Suppressor macrophage treated with lipopolysaccharide for 1 hour (primary cell): ENCODE measurements at regions not wholly inside any gene's neighbourhood (a gene's known extent, or its start where the extent isn't known, plus 50 kb on each side); places are given as distances from the start of the nearest gene placed in this dataset.

Experiments used
- DNase-seq, 3 donors: peaks; one replicate each; pipeline ENCODE4 v3.0.0-alpha.2; 2020 to 2022

DNA sequence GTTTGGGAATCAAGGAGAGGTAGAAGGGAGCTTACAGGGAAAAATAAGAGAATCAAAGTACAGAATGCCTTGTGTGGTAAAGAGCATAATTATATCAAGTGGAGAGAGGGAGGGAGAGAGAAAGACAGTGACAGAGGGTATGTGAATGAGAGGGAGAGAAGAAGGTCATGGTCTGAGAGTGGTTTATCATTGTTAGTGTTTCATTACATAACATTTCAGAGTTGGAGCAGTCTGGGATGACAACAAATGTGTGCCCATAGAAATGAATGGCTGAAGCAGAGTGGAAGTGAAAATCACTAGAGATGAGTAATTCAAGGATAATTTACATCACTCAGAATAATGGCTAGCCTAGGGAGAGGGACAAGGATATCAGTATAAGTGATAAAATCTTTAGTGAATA lies 799.2 kb downstream of the TLE1 start:
- no peak for DNase-seq

- no peak for DNase-seq
Measured at GRCh38 chr9:80885894-80886293, 803.5 kb downstream of the TLE1 start.

DNA sequence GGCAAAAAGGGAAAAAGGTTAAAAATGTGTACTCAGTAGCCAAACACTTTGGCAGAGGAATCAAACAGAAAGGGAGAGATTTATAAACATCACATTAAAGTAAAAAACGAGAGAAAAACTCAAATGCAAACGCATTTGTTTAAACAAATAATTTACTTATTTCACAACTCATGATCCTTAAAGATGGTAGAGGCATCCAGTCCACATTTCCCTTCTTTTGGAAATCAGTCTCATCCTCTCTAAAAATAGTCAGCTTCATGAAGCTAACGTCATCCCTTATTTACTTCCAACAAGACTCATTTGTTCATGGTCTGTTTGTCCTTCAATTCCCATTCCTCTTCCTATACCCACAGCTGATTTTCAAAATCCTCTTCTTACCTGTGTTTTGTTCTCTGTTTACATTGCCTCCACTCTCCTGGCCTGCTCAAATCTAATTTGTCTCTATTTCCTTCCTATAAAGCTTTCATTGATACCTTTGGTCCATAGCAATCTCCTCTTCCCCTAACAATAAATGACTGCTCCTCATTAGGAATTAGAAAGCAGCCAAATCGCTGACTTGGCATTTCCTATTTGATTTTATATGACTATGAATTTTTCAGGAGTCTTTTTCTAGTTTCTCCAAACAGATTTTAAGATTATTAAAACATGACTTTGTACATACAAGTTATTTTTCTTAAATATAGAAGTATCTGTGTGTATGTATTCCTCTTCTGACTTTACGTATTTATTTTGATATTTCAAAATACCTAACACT lies 805.3 kb downstream of the TLE1 start:
- DNase-seq, result no peak

- no peak for DNase-seq
Measured at GRCh38 chr9:80883426-80883825, 805.9 kb downstream of the TLE1 start.

GRCh38 chr9:80881940-80882339 lies 807.4 kb downstream of the TLE1 start:
- DNase-seq, result no peak

GRCh38 chr9:80881320-80881719 lies 808.0 kb downstream of the TLE1 start:
- DNase-seq, result no peak

- DNase-seq, result no peak
Measured at GRCh38 chr9:80878556-80878955, 810.8 kb downstream of the TLE1 start.

GRCh38 chr9:80875947-80876346 lies 813.4 kb downstream of the TLE1 start:
- no peak for DNase-seq

DNA sequence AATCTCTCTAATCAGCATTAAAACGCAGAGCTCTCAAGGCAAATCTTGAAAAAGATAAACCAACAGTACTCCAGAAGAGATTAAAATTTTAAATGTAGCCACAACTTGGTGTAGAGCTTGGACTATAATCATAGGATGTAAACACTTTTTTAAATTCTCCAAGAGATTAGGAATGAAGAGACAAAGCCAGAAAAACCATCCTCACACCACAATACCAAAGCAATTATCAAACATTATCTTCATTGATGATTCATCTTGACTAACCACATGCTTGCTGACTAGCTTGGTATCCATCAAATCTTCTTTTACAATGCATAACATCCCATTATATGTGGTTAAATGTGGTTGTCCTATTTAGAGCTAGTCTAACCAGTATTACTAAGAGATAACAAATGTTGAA lies 815.1 kb downstream of the TLE1 start:
- no peak for DNase-seq

- no peak for DNase-seq
Measured at GRCh38 chr9:80873861-80874260, 815.5 kb downstream of the TLE1 start.

DNA sequence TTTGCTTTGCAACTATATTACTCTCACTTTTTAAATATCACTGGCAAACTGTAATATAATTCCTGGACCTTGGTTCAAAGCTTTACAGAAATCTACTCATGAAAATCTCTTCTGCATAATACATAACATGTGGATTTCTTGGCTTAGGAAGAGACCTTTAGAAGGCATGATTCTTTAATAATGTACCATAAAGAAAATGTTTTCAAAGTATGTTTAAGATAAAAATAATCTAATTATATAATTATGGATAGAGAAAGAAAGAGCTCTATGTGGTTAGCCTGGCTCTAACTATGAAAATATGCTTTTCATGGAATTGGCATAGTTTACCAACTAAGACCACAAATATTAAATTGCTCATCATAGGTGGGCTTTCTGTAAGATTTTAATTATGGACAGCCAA lies 817.8 kb downstream of the TLE1 start:
- DNase-seq, result no peak

DNA sequence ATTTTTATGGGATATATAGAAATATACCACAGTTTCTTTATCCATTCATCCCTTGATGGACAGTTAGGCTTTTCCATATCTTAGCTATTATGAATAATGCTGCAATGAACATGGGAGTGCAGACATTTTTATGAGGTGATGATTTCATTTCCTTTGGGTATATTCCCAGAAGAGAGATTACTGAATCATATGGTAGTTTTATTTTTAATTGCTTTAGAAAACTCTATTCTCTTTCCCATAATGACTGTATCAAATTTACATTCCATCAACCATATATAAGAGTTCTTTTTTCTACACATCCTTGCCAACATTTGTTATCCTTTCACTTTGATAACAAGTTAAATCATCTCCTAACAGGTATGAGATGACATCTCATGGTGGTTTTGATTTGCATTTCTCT lies 821.6 kb downstream of the TLE1 start:
- no peak for DNase-seq

DNA sequence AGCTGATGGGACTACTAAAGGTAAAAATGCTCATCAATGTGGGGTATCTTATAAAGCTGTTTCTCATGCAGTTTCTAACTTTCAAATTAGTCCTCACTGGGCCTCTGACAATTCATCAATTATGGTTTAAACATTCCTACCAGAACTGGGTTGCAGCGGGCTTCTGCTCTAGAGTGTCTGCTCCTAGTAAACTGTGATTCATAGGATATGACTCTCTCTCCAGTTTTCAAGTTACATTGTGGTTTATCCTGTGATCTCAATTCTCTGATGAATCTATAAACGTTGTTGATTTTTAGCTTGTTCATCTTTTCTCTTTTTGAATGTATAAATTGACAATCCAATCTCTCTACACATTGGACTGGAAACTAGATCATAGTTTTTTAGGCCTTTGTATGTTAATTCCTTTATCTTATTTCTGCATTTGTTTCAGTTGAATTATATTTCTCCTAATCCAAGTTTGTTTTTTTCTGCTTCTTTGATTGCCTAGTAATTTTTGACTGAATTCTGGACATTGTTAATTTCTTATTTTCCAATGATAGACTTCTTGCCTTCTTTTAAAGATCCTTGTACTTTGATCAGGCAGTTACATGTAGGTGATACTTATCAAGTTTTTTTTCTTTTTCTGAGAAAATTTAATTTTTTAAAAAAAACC lies 822.6 kb downstream of the TLE1 start:
- no peak for DNase-seq

GRCh38 chr9:80866121-80866520 lies 823.2 kb downstream of the TLE1 start:
- no peak for DNase-seq

DNA sequence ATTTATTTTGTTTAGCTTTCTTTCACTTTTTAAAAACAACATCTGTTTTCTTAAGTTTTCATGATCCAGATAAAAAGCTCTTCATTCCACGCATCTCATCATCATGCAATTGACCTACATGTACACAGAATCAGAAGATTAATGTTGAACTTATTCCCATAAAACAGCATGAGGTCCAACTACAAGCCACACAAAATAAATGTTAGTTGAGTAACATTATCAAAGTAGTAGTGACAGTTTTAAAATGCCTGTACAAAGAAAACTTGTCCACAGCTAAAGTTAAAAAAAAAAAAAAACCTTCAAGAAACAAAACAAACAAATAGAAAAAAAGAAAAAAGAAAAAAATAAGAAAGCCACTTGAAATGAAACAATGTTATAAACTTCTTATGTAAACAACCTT lies 846.3 kb downstream of the TLE1 start:
- no peak for DNase-seq

DNA sequence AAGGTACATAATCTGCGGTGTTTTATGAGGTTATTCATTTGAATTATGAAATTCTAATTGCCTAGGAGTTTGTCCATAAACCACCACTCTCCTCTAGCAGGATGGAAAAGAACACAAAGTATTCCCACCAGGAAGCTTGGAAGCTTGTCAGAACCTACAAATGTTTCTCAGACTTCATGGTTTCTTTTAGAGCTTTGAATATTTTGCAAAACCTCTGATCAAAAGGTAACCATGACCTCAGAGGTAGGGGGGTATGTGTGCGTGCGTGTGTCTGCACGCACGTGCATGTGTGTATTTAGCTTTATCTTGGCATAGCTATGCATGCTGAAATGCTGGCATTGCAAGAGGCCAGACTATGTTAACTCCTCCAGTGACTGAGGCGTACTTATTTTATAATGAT lies 847.0 kb downstream of the TLE1 start:
- DNase-seq, result no peak

DNA sequence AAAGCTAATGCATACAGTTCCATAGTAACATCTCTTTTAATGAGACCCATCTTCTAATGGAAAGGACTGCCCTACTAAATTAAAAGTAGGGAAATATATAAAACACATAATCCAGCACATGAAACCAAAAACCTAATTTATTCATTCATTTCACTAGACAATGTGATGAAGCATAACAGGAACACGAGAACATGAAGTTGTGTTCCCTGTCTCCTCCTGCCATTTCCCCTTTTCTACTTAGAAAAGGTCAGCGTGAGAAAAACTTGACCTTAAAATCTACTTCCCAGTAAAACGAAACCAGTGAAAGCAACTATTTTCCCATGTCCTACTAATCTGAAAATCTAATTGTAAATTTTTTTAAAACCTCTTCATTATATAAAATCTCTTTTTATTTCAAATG lies 847.5 kb downstream of the TLE1 start:
- DNase-seq, result no peak

- no peak for DNase-seq
Measured at GRCh38 chr9:80839821-80840675, 849.3 kb downstream of the TLE1 start.

- no peak for DNase-seq
Measured at GRCh38 chr9:80836013-80836412, 853.3 kb downstream of the TLE1 start.

DNA sequence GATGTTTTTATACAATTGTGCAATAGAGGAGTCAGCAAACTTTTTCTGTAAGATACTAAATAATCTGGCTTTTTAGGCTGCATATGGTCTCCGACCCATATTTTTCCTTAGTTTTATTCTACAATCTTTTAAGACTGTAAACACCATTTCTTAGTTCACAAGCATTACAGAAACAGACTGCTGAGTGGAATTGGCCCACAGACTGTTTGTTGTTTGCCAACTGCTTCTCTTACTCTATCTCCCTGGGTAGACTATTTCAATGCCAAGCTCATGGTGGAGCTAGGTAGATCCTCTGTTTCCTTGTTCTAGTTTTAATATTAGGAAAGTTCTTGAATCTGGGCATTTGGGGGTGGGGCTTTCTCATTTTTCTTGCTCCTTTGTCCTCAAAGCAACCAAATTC lies 857.6 kb downstream of the TLE1 start:
- no peak for DNase-seq

DNA sequence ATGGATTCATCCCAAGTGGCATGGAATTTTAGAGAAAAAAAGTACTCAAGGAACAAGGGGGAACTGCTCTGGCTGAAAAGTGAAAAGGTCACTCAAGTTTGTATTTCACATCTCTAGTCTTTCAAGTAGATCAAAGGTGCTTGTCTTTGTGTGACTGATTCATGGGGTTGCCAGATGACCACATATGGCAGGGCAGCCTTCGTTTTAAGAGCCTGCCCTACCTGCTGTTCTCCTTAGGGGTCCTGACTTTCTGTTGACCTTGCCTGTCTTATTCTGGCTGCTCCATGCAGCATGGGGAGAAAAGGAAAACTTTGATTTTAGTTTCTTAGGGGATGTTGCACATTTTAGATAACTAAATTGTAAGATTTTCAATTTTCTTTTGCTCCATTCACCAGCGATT lies 877.7 kb downstream of the TLE1 start:
- DNase-seq, result no peak

DNA sequence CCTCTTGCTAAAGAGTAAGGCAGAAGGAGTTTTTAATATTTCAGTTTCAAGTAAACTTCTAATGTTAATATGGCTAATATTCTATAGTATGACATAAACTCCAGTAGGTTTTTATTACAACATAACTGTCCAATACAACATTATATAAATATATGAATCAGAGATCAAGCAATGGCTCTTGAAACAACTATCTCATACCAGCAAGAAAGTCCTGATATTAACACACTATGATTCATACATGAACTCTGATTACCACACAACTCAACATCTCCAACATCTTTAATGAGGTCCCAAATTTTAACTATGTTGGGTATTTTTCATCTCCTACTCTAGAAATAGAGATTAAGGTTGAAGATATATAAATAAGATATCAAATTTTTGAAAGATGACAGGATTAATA lies 878.3 kb downstream of the TLE1 start:
- DNase-seq, result no peak

- DNase-seq, result no peak
Measured at GRCh38 chr9:80806671-80807070, 882.7 kb downstream of the TLE1 start.

- DNase-seq, result no peak
Measured at GRCh38 chr9:80804873-80805272, 884.5 kb downstream of the TLE1 start.
